Peyer's patch (tissue), 4 donors: ENCODE measurements at regions not wholly inside any gene's neighbourhood (a gene's known extent, or its start where the extent isn't known, plus 50 kb on each side); places are given as distances from the start of the nearest gene placed in this dataset.

Source experiments
- CTCF ChIP-seq, 6 experiments: fragments of 450-650 bp in 4 of 6; fragments of 200-600 bp in 2 of 6; sonication (generic) in 1 of 6; IDR thresholded peaks; one replicate each; pipeline ENCODE4 v1.5.1; 2017 to 2019; ENCODE audit warnings: antibody characterized with exemption in 6 of 6, mild to moderate bottlenecking in 3 of 6, moderate library complexity in 1 of 6
- POLR2A ChIP-seq, 2 donors: fragments of 450-650 bp; IDR thresholded peaks; one replicate each; pipeline ENCODE4 v1.5.1; 2017; ENCODE audit warnings: antibody characterized with exemption in 2 of 2, mild to moderate bottlenecking in 2 of 2, moderate library complexity in 2 of 2

GRCh38 chr14:85218982-85219381 is 311.0 kb upstream of the FLRT2 start:
- TF ChIP-seq CTCF (IDR thresholded peaks at IDR 0.05) (no peak), POLR2A (IDR thresholded peaks at IDR 0.05) (no peak)
